GM12878 (cell line): ENCODE measurements at regions not wholly inside any gene's neighbourhood (a gene's known extent, or its start where the extent isn't known, plus 50 kb on each side); places are given as distances from the start of the nearest gene placed in this dataset.

Source experiments
- ATF2 ChIP-seq: IDR thresholded peaks from 2 replicates; pipeline ENCODE4 v1.6.1; 2012; ENCODE audit warnings: low read length, inconsistent platforms
- BCL3 ChIP-seq: IDR thresholded peaks from 2 replicates; pipeline ENCODE4 v1.6.1; 2011; ENCODE audit warnings: borderline replicate concordance, low read depth, mild to moderate bottlenecking, moderate library complexity, low read length; ENCODE audit not compliant: insufficient read depth, poor library complexity, severe bottlenecking
- CREM ChIP-seq: IDR thresholded peaks from 2 replicates; pipeline ENCODE4 v1.6.1; 2014; ENCODE audit warnings: antibody characterized with exemption, low read depth
- CUX1 ChIP-seq: IDR thresholded peaks from 2 replicates; pipeline ENCODE4 v1.6.1; 2012; ENCODE audit warnings: improper control_type of control experiment, low read depth, low read length; ENCODE audit not compliant: insufficient replicate concordance
- DPF2 ChIP-seq: fragments of 450-650 bp; IDR thresholded peaks from 2 replicates; pipeline ENCODE4 v1.6.1; 2017; ENCODE audit warnings: mild to moderate bottlenecking
- EED ChIP-seq: sonication (generic); IDR thresholded peaks from 2 replicates; pipeline ENCODE4 v1.6.1; 2016; ENCODE audit warnings: antibody characterized with exemption, low read depth
- ELK1 ChIP-seq: IDR thresholded peaks from 2 replicates; pipeline ENCODE4 v1.6.1; 2012; ENCODE audit warnings: low read depth, low read length, improper control_type of control experiment
- EP300 ChIP-seq, 2 experiments: fragments of 150-350 bp in 1 of 2; IDR thresholded peaks; 2 replicates each; pipeline ENCODE4 v1.6.1; 2011 to 2012; ENCODE audit warnings: low read depth in 2 of 2, low read length in 2 of 2, borderline replicate concordance in 1 of 2, improper control_type of control experiment in 1 of 2, inconsistent platforms in 1 of 2; ENCODE audit not compliant: control insufficient read depth in 1 of 2
- HCFC1 ChIP-seq: fragments of 150-350 bp; IDR thresholded peaks from 2 replicates; pipeline ENCODE4 v1.6.1; 2014; ENCODE audit warnings: low read length
- HDGF ChIP-seq: fragments of 450-650 bp; IDR thresholded peaks from 2 replicates; pipeline ENCODE4 v1.6.1; 2016; ENCODE audit warnings: antibody characterized with exemption
- IRF3 ChIP-seq: fragments of 450-650 bp; IDR thresholded peaks from 2 replicates; pipeline ENCODE4 v1.6.1; 2014; ENCODE audit warnings: mild to moderate bottlenecking
- JUNB ChIP-seq: IDR thresholded peaks from 2 replicates; pipeline ENCODE4 v1.6.1; 2016; ENCODE audit warnings: antibody characterized with exemption, mild to moderate bottlenecking
- MTA2 ChIP-seq: fragments of 450-650 bp; IDR thresholded peaks from 2 replicates; pipeline ENCODE4 v1.6.1; 2016; ENCODE audit warnings: low read depth, mild to moderate bottlenecking, moderate library complexity
- NR2C1 ChIP-seq: fragments of 450-650 bp; IDR thresholded peaks from 2 replicates; pipeline ENCODE4 v1.6.1; 2017; ENCODE audit warnings: antibody characterized with exemption, mild to moderate bottlenecking, moderate library complexity
- NR2F1 ChIP-seq: fragments of 450-650 bp; conservative IDR thresholded peaks from 2 replicates; pipeline ENCODE4 v1.6.1; 2017; ENCODE audit warnings: mild to moderate bottlenecking
- PAX5 ChIP-seq: IDR thresholded peaks from 2 replicates; pipeline ENCODE4 v1.6.1; 2011; ENCODE audit warnings: low read depth, low read length, borderline replicate concordance
- POU2F2 ChIP-seq: IDR thresholded peaks from 3 replicates; pipeline ENCODE4 v1.6.1; 2011; ENCODE audit warnings: low read depth, mild to moderate bottlenecking, low read length, borderline replicate concordance
- RAD51 ChIP-seq: fragments of 450-650 bp; IDR thresholded peaks from 2 replicates; pipeline ENCODE4 v1.6.1; 2016; ENCODE audit warnings: moderate library complexity, mild to moderate bottlenecking, inconsistent platforms
- SKIL ChIP-seq: fragments of 450-650 bp; IDR thresholded peaks from 2 replicates; pipeline ENCODE4 v1.6.1; 2017; ENCODE audit warnings: mild to moderate bottlenecking, low read depth, inconsistent platforms; ENCODE audit not compliant: poor library complexity, severe bottlenecking

- no peak for TF ChIP-seq CUX1
- no peak for TF ChIP-seq SKIL
- TF ChIP-seq NR2F1, result peak; percentile 70
- TF ChIP-seq ELK1, result no peak
- 0 out of 2 replicates have a peak, but pooled peaks have one; percentile 38 for TF ChIP-seq JUNB
- peak; percentile 57; the same call in 1 of the 2 replicates for TF ChIP-seq RAD51
- TF ChIP-seq IRF3, result no peak
- 0 out of 2 replicates have a peak, but pooled peaks have one; percentile 44 for TF ChIP-seq DPF2
- no peak for TF ChIP-seq ATF2
- no peak for TF ChIP-seq CREM
- TF ChIP-seq NR2C1, result no peak
- TF ChIP-seq HCFC1, result no peak
- TF ChIP-seq MTA2, result no peak
- 0 out of 4 replicates have a peak, but pooled peaks of 1 of the 2 experiments have one; percentile 17 for TF ChIP-seq EP300 (IDR thresholded peaks at IDR 0.05; ENCODE audit: borderline replicate concordance in 1 of 2, control insufficient read depth in 1 of 2, low read depth in 2 of 2, low read length in 2 of 2)
- no peak for TF ChIP-seq POU2F2
- peak; percentile 59 for TF ChIP-seq BCL3
- TF ChIP-seq EED, result no peak
- no peak for TF ChIP-seq HDGF
- TF ChIP-seq PAX5, result no peak
These were observed 84.0 kb upstream of the KLF6 start (continued) for GRCh38 chr10:3869036-3869435.
